ENCODE measurements at regions not wholly inside any gene's neighbourhood (a gene's known extent, or its start where the extent isn't known, plus 50 kb on each side); places are given as distances from the start of the nearest gene placed in this dataset.

- TF ChIP-seq CTCF (IDR thresholded peaks at IDR 0.05; ENCODE audit: poor library complexity) (no peak), EZH2phosphoT487 (IDR thresholded peaks at IDR 0.05; ENCODE audit: low read depth, severe bottlenecking, unreplicated experiment) (no peak), EZH2 (IDR thresholded peaks at IDR 0.05; ENCODE audit: borderline replicate concordance) (no peak)
These were observed 102.3 kb downstream of the ZNF621 start for GRCh38 chr3:40627095-40627494.

Data from hepatocyte (in vitro differentiated cells).